ENCODE measurements at regions not wholly inside any gene's neighbourhood (a gene's known extent, or its start where the extent isn't known, plus 50 kb on each side); places are given as distances from the start of the nearest gene placed in this dataset.

DNA sequence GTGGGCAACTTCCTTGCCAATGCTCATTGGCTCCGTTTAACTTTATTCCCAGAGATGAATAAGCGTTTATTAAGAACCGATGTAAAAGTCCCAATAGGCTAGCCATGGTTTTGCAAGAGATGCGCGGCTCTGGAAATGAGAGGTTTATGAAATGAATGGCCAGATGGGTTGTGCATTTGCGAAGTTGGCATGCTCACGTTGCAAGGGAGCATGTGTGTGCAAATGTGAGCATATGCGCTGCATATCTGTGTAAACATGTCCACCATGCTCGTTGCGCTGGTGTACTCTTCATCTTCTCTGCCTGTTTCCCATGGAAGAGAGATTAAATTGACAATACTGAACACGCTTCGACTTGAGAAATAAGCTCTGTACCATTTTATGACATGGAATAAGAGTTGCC is 848.6 kb upstream of the RBFOX1 start:
- peaks cover 2% of the 10 kb centered on the region for H3K36me3 Mint-ChIP-seq (ENCODE audit: unreplicated experiment)
- H3K4me3 Mint-ChIP-seq (ENCODE audit: unreplicated experiment) = peak overlapping the region; percentile 89
- H3K27me3 Mint-ChIP-seq (ENCODE audit: unreplicated experiment) = peaks cover 2% of the 10 kb centered on the region
- no peak for DNase-seq
- H3K9me3 Mint-ChIP-seq (ENCODE audit: unreplicated experiment) = peaks cover 9% of the 10 kb centered on the region
- no peak overlapping the region for H3K27ac Mint-ChIP-seq (ENCODE audit: unreplicated experiment)
- TF ChIP-seq CTCF (IDR thresholded peaks at IDR 0.05; ENCODE audit: partially characterized antibody, unreplicated experiment) = no peak
- peaks cover 7% of the 10 kb centered on the region for H3K4me1 Mint-ChIP-seq (ENCODE audit: low read depth, unreplicated experiment)

DNA sequence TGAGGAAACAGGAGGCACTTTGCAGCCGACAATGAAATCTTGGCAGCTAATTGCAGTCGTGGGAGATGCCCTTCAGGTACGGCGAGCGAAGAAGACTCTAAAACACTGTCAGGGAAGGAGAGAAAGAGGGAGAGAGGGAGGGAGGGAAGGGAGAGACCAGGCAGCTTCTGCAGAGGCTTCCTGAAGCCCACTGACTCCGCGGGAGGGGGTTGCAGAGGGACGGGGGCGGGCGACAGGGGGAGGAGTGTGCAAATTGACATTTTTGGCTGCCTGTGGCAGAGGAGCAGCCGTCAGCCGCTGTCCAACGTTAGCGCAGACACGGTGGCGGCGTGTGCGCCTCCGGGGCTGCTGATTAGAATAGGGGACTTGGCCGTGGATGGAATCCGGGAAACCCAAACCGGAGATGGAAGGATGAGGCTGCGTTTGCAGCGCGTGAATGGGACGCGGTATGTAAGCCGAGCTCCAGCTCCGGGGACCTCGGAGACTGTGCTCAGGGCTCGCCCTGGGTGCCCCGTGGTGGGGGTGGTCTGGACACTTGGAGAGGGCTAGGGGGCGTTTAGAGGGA is 849.1 kb upstream of the RBFOX1 start:
- TF ChIP-seq CTCF (IDR thresholded peaks at IDR 0.05; ENCODE audit: partially characterized antibody, unreplicated experiment) = no peak
- H3K4me3 Mint-ChIP-seq (ENCODE audit: unreplicated experiment) = peak overlapping the region; percentile 89
- H3K27me3 Mint-ChIP-seq (ENCODE audit: unreplicated experiment) = peaks cover 2% of the 10 kb centered on the region
- no peak overlapping the region for H3K27ac Mint-ChIP-seq (ENCODE audit: unreplicated experiment)
- H3K4me1 Mint-ChIP-seq (ENCODE audit: low read depth, unreplicated experiment) = peaks cover 7% of the 10 kb centered on the region
- peak; percentile 30 for DNase-seq
- peaks cover 10% of the 10 kb centered on the region for H3K9me3 Mint-ChIP-seq (ENCODE audit: unreplicated experiment)
- H3K36me3 Mint-ChIP-seq (ENCODE audit: unreplicated experiment) = peaks cover 4% of the 10 kb centered on the region

- Mint-ChIP-seq H3K36me3 (ENCODE audit: unreplicated experiment) (peaks cover 4% of the 10 kb centered on the region), H3K27me3 (ENCODE audit: unreplicated experiment) (peaks cover 2% of the 10 kb centered on the region), H3K4me1 (ENCODE audit: low read depth, unreplicated experiment) (peaks cover 7% of the 10 kb centered on the region), H3K27ac (ENCODE audit: unreplicated experiment) (no peak overlapping the region), H3K4me3 (ENCODE audit: unreplicated experiment) (peak overlapping the region; percentile 78), H3K9me3 (ENCODE audit: unreplicated experiment) (peaks cover 11% of the 10 kb centered on the region)
- DNase-seq = peak; percentile 23
- no peak for TF ChIP-seq CTCF (IDR thresholded peaks at IDR 0.05; ENCODE audit: partially characterized antibody, unreplicated experiment)
Observed at GRCh38 chr16:6482696-6483468, 849.8 kb upstream of the RBFOX1 start.

GRCh38 chr16:6481894-6482293 is 850.8 kb upstream of the RBFOX1 start:
- no peak for DNase-seq
- Mint-ChIP-seq H3K9me3 (ENCODE audit: unreplicated experiment) (peaks cover 11% of the 10 kb centered on the region), H3K36me3 (ENCODE audit: unreplicated experiment) (peaks cover 4% of the 10 kb centered on the region), H3K4me1 (ENCODE audit: low read depth, unreplicated experiment) (peaks cover 7% of the 10 kb centered on the region), H3K4me3 (ENCODE audit: unreplicated experiment) (no peak overlapping the region), H3K27ac (ENCODE audit: unreplicated experiment) (no peak overlapping the region), H3K27me3 (ENCODE audit: unreplicated experiment) (peaks cover 2% of the 10 kb centered on the region)
- no peak for TF ChIP-seq CTCF (IDR thresholded peaks at IDR 0.05; ENCODE audit: partially characterized antibody, unreplicated experiment)

- H3K4me3 Mint-ChIP-seq (ENCODE audit: unreplicated experiment) = no peak overlapping the region
- TF ChIP-seq CTCF (IDR thresholded peaks at IDR 0.05; ENCODE audit: partially characterized antibody, unreplicated experiment) = no peak
- peaks cover 2% of the 10 kb centered on the region for H3K9me3 Mint-ChIP-seq (ENCODE audit: unreplicated experiment)
- H3K4me1 Mint-ChIP-seq (ENCODE audit: low read depth, unreplicated experiment) = no peaks in the 10 kb centered on the region
- DNase-seq = no peak
- H3K36me3 Mint-ChIP-seq (ENCODE audit: unreplicated experiment) = no peaks in the 10 kb centered on the region
- H3K27me3 Mint-ChIP-seq (ENCODE audit: unreplicated experiment) = no peaks in the 10 kb centered on the region
- no peak overlapping the region for H3K27ac Mint-ChIP-seq (ENCODE audit: unreplicated experiment)
Observed at GRCh38 chr16:6453742-6454141, 878.9 kb upstream of the RBFOX1 start.

Data from glutamatergic neuron (in vitro differentiated cells).